ENCODE measurements at regions not wholly inside any gene's neighbourhood (a gene's known extent, or its start where the extent isn't known, plus 50 kb on each side); places are given as distances from the start of the nearest gene placed in this dataset.

- no peak for TF ChIP-seq POLR2AphosphoS5 (IDR thresholded peaks at IDR 0.05; ENCODE audit: low read depth, low read length)
- no peak for TF ChIP-seq POLR2A (IDR thresholded peaks at IDR 0.05; ENCODE audit: low read depth, low read length)
These were observed 82.4 kb upstream of the MAGI3 start for GRCh38 chr1:113307771-113308445.
